ENCODE measurements at regions not wholly inside any gene's neighbourhood (a gene's known extent, or its start where the extent isn't known, plus 50 kb on each side); places are given as distances from the start of the nearest gene placed in this dataset.

GRCh38 chr3:81029861-81030260, 731.6 kb downstream of the GBE1 start:
- TF ChIP-seq CTCF (IDR thresholded peaks at IDR 0.05; ENCODE audit: low read depth, low read length, missing input control): no peak
- TF ChIP-seq MAX (IDR thresholded peaks at IDR 0.05): no peak
- TF ChIP-seq RAD21 (IDR thresholded peaks at IDR 0.05): no peak
- TF ChIP-seq GABPA (IDR thresholded peaks at IDR 0.05 in 1 of 2, conservative IDR thresholded peaks at IDR 0.05 in 1 of 2): no peak
- TF ChIP-seq REST (IDR thresholded peaks at IDR 0.05): no peak
- TF ChIP-seq YY1 (IDR thresholded peaks at IDR 0.05): no peak
- no peak for TF ChIP-seq SP1 (IDR thresholded peaks at IDR 0.05)
